ENCODE measurements at regions not wholly inside any gene's neighbourhood (a gene's known extent, or its start where the extent isn't known, plus 50 kb on each side); places are given as distances from the start of the nearest gene placed in this dataset.

GRCh38 chr15:91698241-91698640 is 155.3 kb upstream of the SLCO3A1 start:
- TF ChIP-seq CTCF (IDR thresholded peaks at IDR 0.05 in 4 of 5, conservative IDR thresholded peaks at IDR 0.05 in 1 of 5) (no peak), POLR2A (IDR thresholded peaks at IDR 0.05) (no peak)

Measured in gastrocnemius medialis (tissue), 4 donors.